ENCODE measurements at regions not wholly inside any gene's neighbourhood (a gene's known extent, or its start where the extent isn't known, plus 50 kb on each side); places are given as distances from the start of the nearest gene placed in this dataset.

GRCh38 chr7:156113731-156114130, 301.5 kb upstream of the SHH start:
- no peaks in the 10 kb centered on the region for H3K27me3 ChIP-seq (ENCODE audit: insufficient read depth, low read depth, low read length)
- TF ChIP-seq REST (IDR thresholded peaks at IDR 0.05; ENCODE audit: borderline replicate concordance) (no peak), EP300 (conservative IDR thresholded peaks at IDR 0.05; ENCODE audit: poor library complexity, severe bottlenecking) (no peak), EZH2 (IDR thresholded peaks at IDR 0.05; ENCODE audit: borderline replicate concordance, insufficient read depth, low read length, poor library complexity, severe bottlenecking) (no peak), TAF1 (IDR thresholded peaks at IDR 0.05; ENCODE audit: low read depth) (no peak), CTCF (IDR thresholded peaks at IDR 0.05; ENCODE audit: poor library complexity, severe bottlenecking) (no peak), POLR2AphosphoS5 (IDR thresholded peaks at IDR 0.05) (no peak), SMC3 (conservative IDR thresholded peaks at IDR 0.05; ENCODE audit: poor library complexity) (no peak), RAD21 (conservative IDR thresholded peaks at IDR 0.05) (no peak), MXI1 (conservative IDR thresholded peaks at IDR 0.05; ENCODE audit: poor library complexity, severe bottlenecking) (no peak)
- no peak overlapping the region for H2AFZ ChIP-seq (ENCODE audit: low read depth, low read length)
- H3K4me3 ChIP-seq (ENCODE audit: low read length) = no peak overlapping the region
- H3K27ac ChIP-seq (ENCODE audit: low read length) = no peak overlapping the region
- H3K4me2 ChIP-seq (ENCODE audit: low read length) = no peak overlapping the region
- H4K20me1 ChIP-seq (ENCODE audit: insufficient read depth) = no peaks in the 10 kb centered on the region
- no peaks in the 10 kb centered on the region for H3K36me3 ChIP-seq (ENCODE audit: insufficient read depth, low read length)
- no peaks in the 10 kb centered on the region for H3K79me2 ChIP-seq (replicated peaks; ENCODE audit: insufficient read depth, low read length)
- H3K9me3 ChIP-seq (ENCODE audit: low read length) = no peaks in the 10 kb centered on the region
- H3K9me2 ChIP-seq (ENCODE audit: insufficient read depth, low read length) = no peaks in the 10 kb centered on the region
- H3K9ac ChIP-seq (ENCODE audit: low read length) = no peak overlapping the region
- no peaks in the 10 kb centered on the region for H3F3A ChIP-seq (ENCODE audit: insufficient read depth, low read length, poor library complexity, severe bottlenecking)

- Histone ChIP-seq H3K9ac (ENCODE audit: low read length) (no peak overlapping the region), H3K27ac (ENCODE audit: low read length) (no peak overlapping the region), H3K4me3 (ENCODE audit: low read length) (no peak overlapping the region), H3K9me2 (ENCODE audit: insufficient read depth, low read length) (no peaks in the 10 kb centered on the region), H3K4me2 (ENCODE audit: low read length) (no peak overlapping the region), H2AFZ (ENCODE audit: low read depth, low read length) (no peak overlapping the region), H3K9me3 (ENCODE audit: low read length) (no peaks in the 10 kb centered on the region), H3K27me3 (ENCODE audit: insufficient read depth, low read depth, low read length) (no peaks in the 10 kb centered on the region), H3K79me2 (replicated peaks; ENCODE audit: insufficient read depth, low read length) (no peaks in the 10 kb centered on the region), H3F3A (ENCODE audit: insufficient read depth, low read length, poor library complexity, severe bottlenecking) (no peaks in the 10 kb centered on the region), H4K20me1 (ENCODE audit: insufficient read depth) (no peaks in the 10 kb centered on the region), H3K36me3 (ENCODE audit: insufficient read depth, low read length) (no peaks in the 10 kb centered on the region)
- TF ChIP-seq EP300 (conservative IDR thresholded peaks at IDR 0.05; ENCODE audit: poor library complexity, severe bottlenecking) (no peak), SMC3 (conservative IDR thresholded peaks at IDR 0.05; ENCODE audit: poor library complexity) (no peak), EZH2 (IDR thresholded peaks at IDR 0.05; ENCODE audit: borderline replicate concordance, insufficient read depth, low read length, poor library complexity, severe bottlenecking) (no peak), TAF1 (IDR thresholded peaks at IDR 0.05; ENCODE audit: low read depth) (no peak), REST (IDR thresholded peaks at IDR 0.05; ENCODE audit: borderline replicate concordance) (no peak), POLR2AphosphoS5 (IDR thresholded peaks at IDR 0.05) (no peak), MXI1 (conservative IDR thresholded peaks at IDR 0.05; ENCODE audit: poor library complexity, severe bottlenecking) (no peak), CTCF (IDR thresholded peaks at IDR 0.05; ENCODE audit: poor library complexity, severe bottlenecking) (no peak), RAD21 (conservative IDR thresholded peaks at IDR 0.05) (no peak)
Measured at GRCh38 chr7:156109988-156110387, 297.7 kb upstream of the SHH start.

Data from neural cell (in vitro differentiated cells).